Right lung (tissue), 2 donors: ENCODE measurements at regions not wholly inside any gene's neighbourhood (a gene's known extent, or its start where the extent isn't known, plus 50 kb on each side); places are given as distances from the start of the nearest gene placed in this dataset.
A peak's percentile ranks its signal among the peaks of the same experiment; 100 is the strongest.

Experiments
- DNase-seq, 2 donors: peaks; one replicate each; pipeline ENCODE4 v3.0.0-alpha.2; 2013

- DNase-seq = no peak
Measured at GRCh38 chr2:16161085-16161565, 220.8 kb downstream of the MYCN start.

GRCh38 chr2:16160281-16161084 lies 220.1 kb downstream of the MYCN start:
- DNase-seq = no peak

- no peak for DNase-seq
Measured at GRCh38 chr2:16156411-16156810, 216.1 kb downstream of the MYCN start.

- peak; percentile 29 to 51 for DNase-seq
Measured at GRCh38 chr2:16155766-16156165, 215.4 kb downstream of the MYCN start.

GRCh38 chr2:16155366-16155765 lies 215.0 kb downstream of the MYCN start:
- peak in 1 of 2 donors; percentile 10 for DNase-seq

GRCh38 chr2:16154501-16155280 lies 214.3 kb downstream of the MYCN start:
- DNase-seq = no peak

- no peak for DNase-seq
Measured at GRCh38 chr2:16154061-16154460, 213.7 kb downstream of the MYCN start.

GRCh38 chr2:16153754-16154035 lies 213.3 kb downstream of the MYCN start:
- DNase-seq = no peak

- DNase-seq = no peak
Measured at GRCh38 chr2:16152928-16153753, 212.8 kb downstream of the MYCN start.

GRCh38 chr2:16152071-16152927 lies 211.9 kb downstream of the MYCN start:
- DNase-seq = no peak

GRCh38 chr2:16151651-16152050 lies 211.3 kb downstream of the MYCN start:
- DNase-seq = no peak

GRCh38 chr2:16151281-16151570 lies 210.9 kb downstream of the MYCN start:
- no peak for DNase-seq

- no peak for DNase-seq
Measured at GRCh38 chr2:16150456-16151280, 210.3 kb downstream of the MYCN start.

- no peak for DNase-seq
Measured at GRCh38 chr2:16149349-16150243, 209.2 kb downstream of the MYCN start.

GRCh38 chr2:16148632-16149348 lies 208.4 kb downstream of the MYCN start:
- DNase-seq = no peak

GRCh38 chr2:16142383-16143361 lies 202.3 kb downstream of the MYCN start:
- DNase-seq = no peak

- no peak for DNase-seq
Measured at GRCh38 chr2:16141641-16141921, 201.2 kb downstream of the MYCN start.
